Stimulated activated CD8-positive, alpha-beta memory T cell treated with anti-CD3 and anti-CD28 coated beads, Interleukin-15, amount 100 ng/mL, for 48 hours (primary cell): ENCODE measurements at regions not wholly inside any gene's neighbourhood (a gene's known extent, or its start where the extent isn't known, plus 50 kb on each side); places are given as distances from the start of the nearest gene placed in this dataset.
"Not testable (repeated sequence)": the region's sequence is repeated elsewhere in the genome, so short reads cannot be mapped to it uniquely, and the experiment has no call there.

ENCODE experiments used
- DNase-seq, 2 donors: peaks; one replicate each; pipeline ENCODE4 v3.0.0-alpha.2; 2020; ENCODE audit warnings: low read depth in 2 of 2

DNA sequence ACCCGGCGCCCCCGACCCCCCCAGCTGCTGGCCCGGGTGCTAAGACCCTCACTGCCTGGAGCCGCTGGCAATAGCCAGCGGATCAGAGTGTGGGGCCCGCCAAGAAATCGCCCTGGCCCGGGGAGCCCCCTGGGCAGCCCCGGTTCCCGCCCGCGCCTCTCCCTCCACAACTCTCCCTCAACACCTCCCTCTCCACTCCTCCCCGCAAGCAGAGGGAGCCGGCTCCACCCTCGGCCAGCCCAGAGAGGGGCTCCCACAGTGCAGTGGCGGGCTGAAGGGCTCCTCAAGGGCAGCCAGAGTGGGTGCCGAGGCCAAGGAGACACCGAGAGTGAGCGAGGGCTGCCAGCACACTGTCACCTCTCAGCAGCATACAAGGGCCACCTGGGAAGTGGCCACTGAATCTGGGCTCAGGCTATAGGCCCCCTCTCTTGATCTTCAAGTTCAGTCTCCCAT lies 385.5 kb downstream of the SEC14L1 start:
- DNase-seq: no peak

DNA sequence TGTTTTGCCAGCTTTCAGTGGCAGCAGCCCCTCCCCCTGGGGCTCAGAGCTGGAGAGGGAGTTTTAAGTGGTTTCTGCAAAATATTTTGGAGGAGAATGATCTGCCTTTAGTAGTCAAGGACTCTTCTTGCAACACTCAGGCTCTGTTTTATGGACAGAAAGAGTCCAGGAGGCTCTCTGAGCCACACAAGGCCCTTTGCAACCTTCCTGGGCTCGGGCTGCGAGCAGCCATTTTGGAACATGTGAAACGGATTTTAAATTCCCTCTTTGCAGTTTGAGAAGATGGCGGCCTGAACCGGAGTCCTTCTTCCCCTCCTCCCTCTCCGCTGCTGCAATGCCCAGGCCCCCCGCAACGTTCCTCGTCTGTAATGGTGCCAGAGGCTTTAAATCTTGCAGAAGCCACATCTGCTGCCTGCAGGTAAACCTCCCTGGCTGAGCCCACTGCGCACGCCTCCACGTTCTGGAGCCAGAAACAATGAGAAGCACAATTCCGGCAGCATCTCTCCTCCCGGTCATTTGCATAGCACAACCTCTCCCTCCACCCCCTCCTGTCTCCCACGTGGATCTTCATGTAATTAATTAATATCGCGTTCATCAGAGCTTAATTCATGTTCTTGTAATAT lies 386.1 kb downstream of the SEC14L1 start:
- DNase-seq: no peak

DNA sequence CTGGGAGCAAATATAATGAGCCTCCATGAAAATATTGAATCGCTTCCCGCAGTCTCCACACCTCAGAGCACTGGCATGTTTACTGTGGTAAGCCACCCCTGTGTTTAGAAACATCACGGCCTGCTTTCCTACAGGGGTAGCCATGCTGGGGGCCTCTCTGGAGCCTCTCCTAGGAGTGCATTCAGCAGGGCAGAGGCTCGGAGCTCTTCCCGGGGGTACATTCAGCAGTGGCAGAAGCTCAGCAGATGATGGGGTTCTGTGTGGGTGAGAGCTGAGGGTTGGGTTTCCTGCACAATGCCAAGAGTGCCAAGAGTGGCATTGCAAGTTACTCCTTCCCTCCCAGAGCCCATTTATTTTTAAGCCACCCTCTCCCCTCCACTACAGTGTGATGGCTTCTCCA lies 386.6 kb downstream of the SEC14L1 start:
- DNase-seq: no peak

DNA sequence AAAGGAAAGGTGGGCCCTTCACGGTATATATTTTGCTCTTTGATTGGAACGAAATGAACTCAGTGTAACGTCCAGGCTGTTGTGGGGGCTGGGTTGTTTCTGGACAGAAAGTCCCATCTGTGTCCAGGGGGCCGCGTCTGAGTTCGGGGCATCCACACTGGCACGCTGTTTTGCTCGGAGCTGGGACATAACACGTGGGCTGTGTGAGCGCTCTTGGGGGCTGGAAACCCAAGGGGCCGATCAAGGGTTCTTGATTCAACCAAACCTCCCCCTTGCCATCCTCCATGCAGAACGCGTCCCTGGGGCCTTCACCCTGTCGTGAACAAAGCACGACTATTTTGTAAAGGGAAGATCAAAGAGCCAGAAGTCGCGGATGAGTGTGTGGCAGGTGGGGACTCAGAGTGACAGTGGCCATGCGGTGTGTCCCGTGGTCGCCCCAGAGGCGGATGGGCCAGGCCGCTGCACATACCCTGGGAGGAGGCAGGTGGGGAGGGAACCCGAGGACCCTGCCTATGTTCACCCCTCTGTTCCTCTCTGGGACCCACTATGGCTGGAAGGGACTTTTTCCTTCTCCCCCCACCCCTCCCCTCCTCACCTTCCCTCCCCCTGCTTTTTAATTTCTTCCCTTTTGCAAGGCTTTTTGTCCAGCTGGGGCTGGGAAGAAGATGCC lies 387.2 kb downstream of the SEC14L1 start:
- DNase-seq: no peak

DNA sequence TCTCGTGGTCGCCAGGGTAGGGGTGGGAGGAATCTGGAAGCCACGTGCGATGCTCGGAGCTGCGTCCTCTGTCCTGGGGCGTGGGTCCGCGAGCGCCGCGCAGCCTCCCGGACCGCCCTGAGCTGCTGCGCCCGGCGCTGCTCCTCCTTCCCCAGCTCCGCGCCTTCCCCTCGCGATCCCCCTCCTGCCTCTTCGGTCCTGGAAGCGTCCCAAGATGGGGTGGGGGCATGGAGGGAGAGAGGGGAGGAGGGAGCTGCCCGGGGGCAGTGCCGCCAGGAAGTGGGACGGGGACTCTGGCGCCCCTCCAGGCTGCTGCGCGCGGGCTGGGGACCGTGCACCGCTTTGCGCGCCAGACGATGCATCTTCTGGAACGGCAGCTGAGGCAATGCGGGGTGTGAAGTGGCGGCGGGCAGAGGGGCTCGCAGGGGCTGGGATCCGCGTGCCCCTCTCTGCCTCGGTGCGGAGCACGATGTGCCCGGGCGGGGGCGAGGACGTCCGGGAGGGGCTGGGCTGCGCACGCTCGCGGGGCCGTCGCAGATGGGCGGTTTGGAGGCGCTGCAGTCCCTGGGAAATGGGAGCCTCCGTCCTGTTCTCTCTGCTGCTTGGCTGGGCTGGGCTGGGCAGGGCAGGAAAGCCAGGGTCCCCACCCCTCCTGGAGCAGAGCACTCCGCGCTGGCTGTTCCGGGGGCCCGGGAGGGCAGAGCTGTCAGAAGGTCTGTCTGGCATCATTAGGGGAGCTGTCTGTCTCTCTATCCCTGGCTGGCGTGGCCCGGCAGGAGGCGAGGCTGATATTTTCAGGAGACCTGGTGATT lies 388.0 kb downstream of the SEC14L1 start:
- peak in 1 of 2 donors; percentile 23 for DNase-seq

DNA sequence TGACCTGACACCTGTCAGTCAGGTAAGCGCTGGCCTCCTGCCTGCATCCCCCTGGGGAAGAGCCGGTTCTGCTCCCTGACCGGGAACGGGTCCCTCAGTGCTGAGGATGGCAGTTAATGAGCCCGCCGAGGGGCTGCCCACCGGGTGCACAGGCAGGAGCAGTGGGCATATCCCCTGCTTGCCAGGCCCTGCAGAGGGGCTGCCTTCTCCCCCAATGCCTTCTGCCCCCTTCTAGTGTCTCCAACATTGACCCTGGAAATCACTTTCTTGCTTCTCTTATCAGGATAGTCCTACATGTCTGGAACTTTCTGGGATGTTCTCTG lies 388.5 kb downstream of the SEC14L1 start:
- no peak for DNase-seq

DNA sequence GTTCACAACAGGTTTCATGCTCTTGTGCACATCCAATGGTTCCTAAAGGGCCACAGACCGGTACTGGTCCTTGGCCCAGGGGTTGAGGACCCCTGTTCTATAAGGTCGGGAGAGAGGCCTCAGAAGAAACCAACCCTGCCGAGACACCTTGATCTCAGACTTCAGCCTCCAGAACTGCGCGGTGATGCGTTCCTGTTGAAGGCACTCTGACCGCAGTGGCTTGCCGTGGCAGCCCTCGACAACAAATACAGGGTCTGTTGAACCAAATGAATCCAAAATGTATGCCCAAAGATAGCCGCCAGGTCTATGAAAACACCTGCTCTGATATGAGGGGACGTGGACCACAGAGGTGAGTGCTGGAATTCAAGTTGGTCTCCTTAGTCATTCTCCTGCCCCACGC lies 389.8 kb downstream of the SEC14L1 start:
- no peak for DNase-seq

DNA sequence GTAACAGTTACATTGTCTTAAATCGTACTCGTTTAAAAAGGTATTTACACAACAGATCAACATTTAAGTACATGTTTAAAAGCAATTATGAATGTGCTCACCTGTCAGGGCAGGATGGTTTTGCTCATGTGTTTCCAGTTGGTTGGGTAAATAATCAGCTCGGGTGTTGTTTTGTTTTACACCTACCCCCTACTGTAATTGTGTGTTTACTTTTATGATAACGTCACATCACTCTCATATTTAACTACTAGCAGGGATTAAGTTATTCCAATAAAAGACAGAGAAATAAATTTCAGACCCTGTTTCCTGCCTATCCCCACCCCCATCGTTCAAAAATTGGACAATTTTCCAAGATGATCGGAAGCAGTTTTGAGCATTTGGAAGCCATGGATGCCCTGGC lies 390.2 kb downstream of the SEC14L1 start:
- DNase-seq: no peak

DNA sequence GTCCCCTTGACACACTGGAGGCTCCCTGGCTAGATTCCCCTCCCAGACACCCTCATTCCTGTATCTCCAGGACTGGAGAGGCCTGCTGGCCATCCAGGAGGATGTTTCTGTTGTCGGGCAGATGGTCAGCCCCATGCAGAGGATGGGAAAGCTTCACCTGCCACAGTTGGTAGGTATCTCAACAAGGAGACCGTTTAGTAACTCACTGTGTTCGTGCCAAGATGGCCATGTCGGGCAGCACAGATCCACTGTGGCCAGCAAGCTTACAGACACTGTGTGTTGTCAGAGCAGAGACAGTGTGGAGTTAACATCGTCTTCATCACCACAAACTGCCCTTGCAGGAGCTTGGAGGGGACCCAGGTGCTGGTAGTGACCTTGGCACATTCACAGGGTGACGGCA lies 390.9 kb downstream of the SEC14L1 start:
- DNase-seq: no peak

DNA sequence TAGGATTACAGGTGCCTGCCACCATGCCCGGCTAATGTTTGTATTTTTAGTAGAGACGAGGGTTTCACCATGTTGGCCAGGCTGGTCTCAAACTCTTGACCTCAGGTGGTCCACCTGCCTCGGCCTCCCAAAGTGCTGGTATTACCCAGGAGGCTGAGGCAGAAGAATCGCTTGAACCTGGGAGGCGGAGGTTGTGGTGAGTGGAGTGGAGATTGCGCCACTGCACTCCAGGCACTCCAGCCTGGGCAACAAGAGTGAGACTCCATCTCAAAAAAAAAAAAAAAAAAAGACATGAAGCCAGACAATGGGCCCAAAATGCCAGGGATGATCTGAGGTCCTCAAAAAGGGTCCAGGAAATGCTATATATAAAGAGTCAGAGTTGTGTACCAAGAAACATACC lies 392.9 kb downstream of the SEC14L1 start:
- DNase-seq: not testable (repeated sequence)

DNA sequence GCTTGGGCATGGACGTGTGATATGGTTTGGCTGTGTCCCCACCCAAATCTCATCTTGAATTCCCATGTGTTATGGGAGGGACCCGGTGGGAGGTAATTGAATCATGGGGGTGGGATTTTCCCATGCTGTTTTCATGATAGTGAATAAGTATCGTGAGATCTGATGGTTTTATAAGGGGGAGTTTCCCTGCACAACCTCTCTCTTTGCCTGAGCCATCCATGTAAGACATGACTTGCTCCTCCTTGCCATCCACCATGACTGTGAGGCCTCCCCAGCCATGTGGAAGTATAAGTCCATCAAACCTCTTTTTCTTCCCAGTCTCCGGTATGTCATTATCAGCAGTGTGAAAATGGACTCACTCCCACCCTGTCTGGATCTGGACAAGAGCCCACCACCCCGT lies 393.4 kb downstream of the SEC14L1 start:
- DNase-seq: no peak

DNA sequence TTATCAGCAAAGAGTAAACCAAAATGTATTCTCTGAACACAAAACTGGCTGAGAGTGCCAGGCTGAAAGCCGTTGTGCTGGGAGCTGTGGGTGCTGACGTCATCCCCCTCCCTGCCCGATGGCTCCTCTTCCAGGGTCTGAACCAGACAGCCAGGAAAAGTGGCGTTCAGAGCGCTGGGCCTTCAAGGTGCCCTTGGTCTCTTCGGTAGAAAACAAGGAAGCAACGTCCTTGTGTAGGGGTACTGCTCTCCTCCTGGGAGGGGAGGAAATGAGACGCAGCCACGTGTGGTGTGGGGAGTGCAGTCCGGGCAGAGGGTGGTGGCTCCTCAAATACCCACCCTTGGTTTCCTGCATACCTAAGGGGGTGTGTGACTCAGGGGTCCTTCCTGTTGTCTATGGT lies 394.7 kb downstream of the SEC14L1 start:
- DNase-seq: no peak

DNA sequence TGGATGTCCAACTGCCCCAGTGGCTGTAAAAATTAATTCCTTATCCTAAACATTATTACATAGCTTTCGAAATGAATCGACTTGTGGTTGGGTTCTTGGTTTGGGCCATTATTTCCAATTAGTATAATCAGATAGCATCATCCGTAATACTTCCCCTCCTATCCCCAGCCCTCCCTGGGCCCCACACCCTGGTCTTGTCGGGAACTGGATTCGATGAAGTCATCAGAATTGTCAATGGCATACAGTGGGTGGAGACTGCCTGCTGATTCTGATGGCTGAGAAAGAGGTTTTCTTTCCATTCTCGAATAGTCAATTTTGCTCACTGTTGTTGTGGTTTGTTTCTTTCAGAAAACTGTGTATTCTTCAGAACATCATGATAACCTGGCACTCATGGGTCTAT lies 395.1 kb downstream of the SEC14L1 start:
- no peak for DNase-seq

DNA sequence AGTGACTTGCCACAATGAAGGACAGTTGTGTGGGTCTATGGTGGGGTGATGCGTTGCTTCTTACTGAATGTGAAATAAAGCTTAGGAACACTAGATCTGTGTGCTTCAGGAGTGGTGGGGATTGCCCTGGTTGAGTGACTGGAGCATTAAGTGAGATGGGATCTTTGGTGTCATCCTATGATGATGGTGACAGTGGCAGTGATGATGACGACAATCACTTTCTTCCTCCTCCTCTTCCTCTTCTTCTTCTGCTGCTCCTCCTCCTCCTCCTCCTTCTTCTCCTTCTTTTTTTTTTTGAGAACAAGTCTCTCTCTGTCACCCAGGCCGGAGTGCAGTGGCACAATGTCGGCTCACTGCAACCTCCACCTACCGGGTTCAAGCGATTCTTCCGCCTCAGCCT lies 396.8 kb downstream of the SEC14L1 start:
- DNase-seq: no peak

DNA sequence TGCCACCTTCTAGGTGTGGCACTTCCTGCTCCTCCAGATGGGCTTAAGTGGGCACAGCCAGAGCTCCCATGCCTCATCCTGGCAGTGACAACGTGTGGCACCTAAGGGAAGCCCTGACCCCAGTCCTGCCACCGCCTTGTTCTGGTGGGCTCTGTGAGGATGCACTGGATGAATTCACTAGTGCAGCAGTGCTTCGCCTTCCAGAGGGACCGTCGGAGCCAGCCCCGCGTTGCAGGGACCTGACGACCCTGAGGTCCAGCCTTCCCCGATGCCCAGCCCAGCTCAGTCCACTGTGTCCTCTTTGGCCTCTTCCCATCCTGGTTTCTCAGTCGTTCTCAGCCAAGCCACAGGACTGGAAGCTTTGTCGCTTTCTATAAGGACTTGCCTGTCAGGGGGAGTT lies 399.8 kb downstream of the SEC14L1 start:
- no peak for DNase-seq

DNA sequence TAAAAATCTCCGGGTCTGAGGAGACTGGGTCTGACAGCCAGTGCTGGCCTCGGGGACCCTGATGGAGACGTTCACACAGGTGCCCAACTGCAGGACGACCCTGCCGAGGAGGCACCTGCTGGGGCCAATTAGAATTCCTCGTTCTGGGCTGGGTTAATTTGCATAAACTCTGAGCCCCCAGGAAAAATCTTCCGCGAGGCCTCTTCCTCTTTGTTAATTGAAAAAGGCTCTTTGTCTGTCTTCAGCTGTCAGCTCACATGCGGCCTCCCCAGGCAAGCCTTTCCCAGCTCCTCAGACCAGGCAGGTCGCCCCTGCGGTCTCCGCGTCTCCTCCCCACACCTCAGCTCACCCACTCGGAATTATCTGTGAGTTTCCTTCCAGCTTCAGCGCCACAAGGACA lies 400.2 kb downstream of the SEC14L1 start:
- no peak for DNase-seq

DNA sequence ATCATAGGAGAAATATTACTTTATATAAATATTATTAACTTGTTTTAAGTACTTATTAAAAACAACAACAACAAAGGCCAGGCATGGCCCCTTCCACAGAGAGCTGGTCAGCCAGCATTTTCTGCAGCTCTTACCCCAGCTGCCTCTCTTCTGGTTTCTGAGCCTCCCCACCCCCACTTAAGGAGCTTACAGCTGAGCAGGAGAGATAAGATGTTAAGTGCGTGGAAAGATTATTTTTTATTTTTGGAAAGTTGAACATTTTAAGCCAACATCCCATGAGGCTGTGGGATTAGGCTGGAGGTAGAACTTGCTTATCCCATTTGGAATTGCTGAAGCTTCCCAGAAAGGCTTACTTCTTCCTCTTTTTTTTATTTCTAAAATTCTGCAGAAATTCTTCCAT lies 401.2 kb downstream of the SEC14L1 start:
- no peak for DNase-seq

DNA sequence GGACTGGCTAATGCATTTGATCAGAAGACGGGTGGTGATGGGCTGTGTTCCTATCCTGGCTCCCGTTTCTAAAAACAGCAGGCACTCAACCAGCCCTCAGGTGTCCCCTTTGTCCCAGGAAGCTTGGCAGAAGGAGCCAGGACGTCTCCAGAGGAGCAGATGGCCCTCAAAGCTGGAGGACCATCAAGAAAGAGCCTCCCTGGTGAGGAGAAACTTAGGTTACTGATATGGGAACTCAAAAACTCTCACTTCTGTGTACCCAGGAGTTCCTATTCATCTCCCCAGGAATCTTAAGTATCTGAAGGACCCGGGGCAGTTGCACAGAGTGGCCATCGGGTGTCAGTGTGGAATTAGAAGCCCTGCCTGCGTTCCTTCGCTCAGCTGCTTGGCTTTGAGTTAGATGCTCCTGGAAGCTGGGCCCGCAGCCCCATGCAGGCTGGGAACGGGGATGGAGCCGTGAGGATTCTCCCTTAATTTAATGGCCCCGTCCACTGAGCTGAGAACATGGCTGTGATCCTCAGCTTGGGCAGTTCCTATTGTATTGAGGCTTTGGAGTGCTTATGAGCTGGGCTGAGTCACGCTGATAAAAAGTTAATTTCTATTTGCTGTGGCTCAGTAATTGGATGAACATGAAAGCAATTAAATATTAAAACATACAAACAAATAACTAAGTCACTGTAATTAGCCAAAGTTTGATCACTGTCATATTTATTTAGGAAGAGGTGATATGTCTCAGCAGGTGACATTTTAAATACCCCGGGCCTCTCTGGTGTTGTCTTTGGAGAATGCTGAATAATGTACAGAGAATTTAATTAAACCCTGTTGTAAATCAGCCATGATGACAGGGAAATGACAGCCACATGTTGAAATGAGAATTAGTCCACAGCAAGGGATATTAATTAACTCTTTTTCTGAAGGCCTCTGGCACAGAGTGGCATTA lies 402.1 kb downstream of the SEC14L1 start:
- peak; percentile 23 to 26 for DNase-seq

DNA sequence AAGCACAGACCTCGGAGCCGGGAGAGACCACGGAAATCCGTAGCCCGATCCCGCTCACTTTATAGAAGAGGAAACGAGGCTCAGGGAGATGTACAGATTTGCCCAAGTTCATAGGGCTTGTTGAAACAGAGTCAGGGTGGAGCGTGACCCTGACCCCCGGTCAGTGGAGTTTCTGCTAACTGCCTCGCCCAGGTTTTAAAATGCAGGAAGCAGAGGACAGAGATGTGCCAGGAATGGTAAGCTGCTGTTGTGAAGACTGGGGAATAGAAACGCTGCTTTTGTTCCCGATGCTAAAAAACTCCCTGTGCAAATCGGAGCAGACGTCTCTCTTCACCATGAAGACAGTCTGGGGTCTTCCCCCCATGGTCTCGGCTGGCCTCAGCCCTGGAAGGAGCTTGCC lies 403.0 kb downstream of the SEC14L1 start:
- no peak for DNase-seq

DNA sequence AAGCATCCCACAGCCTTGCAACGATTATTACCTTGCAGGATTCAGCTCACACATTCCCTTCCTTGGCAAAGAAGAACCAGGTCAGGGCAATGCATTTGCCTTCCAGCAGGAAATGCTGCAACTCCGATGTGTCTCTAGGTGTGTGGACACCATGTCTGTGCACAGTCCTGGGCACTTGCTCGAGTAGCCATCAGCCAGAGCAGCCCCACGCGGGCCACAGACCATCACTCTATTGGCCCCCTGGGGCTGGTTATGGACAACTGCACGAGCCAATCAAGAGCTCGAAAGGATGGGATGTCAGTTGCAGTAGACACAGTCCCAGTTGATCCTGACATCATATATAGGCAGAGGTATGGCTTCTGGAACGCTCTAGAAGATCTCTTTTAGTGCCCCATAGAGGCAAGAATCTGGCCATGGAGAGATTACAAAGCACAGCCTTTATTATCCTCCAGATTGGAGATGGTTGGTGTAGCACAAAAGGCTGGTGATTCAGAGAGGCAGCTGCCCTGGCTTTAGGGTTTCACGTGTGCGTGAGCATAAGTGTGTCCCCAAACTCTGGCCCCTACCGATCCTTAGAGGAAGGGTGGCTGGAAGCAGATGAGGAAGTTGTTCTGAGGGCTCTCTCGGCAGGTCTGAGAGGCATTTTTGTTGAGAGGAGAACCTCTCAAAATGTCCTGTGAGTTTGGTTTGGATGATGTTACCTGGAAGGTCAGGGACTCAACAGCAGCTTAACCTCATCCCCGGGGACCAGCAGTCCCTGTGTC lies 403.8 kb downstream of the SEC14L1 start:
- no peak for DNase-seq

DNA sequence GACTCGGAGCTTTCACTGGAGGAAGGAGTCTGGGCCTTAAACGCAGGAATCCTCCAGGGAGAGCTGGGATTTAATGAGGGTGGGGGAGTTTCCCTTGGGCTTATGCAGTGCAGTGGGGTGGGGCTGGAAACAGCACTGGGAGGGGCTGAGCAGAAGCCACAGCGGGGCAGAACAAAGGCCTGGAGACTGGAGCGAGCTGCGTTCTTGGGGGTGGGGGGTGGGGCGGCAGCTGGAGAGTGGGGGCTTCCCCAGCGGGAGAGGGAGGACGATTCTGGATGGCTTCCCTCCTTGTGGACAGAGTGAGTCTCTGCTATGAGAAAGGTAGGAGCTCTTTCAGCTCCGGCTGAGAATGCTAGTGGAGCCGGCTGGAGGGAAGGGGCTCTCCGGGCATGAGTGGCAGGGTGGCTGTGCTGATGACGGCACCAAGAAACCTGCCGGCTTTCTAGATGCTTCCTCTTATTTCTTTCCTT lies 406.0 kb downstream of the SEC14L1 start:
- DNase-seq: no peak
